GM19239 (cell line): ENCODE measurements at regions not wholly inside any gene's neighbourhood (a gene's known extent, or its start where the extent isn't known, plus 50 kb on each side); places are given as distances from the start of the nearest gene placed in this dataset.

Experiments used
- DNase-seq: peaks from one replicate; pipeline ENCODE4 v3.0.0; 2011; ENCODE audit warnings: low spot score; ENCODE audit not compliant: insufficient read length
- FAIRE-seq: peaks from 2 replicates; lab custom pipeline; 2011; peaks lifted over from hg19 to GRCh38; lab: Jason Lieb, UNC

- DNase-seq (no peak), FAIRE-seq (no peak)
Measured at GRCh38 chr2:81234711-81235110, 930.2 kb upstream of the LRRTM1 start.

GRCh38 chr2:81225756-81226155 is 921.2 kb upstream of the LRRTM1 start:
- DNase-seq (no peak), FAIRE-seq (no peak)

DNA sequence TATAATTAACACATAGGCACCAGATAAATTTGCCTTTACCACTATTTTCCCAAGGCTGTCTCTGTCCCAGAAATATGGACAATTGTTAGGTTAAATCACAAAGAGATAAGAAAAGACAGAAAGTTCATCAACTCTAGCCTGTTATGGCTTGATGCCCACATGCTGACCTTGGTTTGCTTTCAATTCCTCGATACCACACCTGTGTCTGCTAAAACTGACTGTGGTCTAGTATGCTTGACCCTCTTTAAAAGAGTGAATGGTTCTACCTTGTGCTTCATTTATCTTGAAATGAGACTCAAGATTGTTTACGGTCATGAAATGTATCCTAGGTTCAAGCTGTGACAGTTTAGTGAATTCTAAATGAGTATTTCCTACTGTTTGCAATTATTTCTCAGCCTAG is 909.0 kb upstream of the LRRTM1 start:
- DNase-seq (no peak), FAIRE-seq (no peak)

DNA sequence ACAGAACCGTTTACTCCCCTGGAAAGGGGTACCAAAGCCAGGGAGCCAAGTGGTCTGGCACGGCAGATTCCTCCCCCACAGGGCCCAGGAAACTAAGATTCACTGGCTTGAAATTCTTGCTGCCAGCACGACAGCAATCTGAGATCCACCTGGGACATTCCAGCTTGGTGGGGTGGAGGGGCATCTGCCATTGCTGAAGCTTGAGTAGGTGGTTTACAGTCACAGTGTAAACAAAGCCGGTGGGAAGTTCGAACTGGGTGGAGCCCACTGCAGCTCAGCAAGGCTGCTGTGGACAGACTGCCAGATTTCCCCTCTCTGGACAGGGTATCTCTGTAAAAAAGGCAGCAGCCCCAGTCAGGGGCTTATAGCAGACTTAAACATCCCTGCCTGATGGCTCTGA is 901.7 kb upstream of the LRRTM1 start:
- no peak for FAIRE-seq

DNA sequence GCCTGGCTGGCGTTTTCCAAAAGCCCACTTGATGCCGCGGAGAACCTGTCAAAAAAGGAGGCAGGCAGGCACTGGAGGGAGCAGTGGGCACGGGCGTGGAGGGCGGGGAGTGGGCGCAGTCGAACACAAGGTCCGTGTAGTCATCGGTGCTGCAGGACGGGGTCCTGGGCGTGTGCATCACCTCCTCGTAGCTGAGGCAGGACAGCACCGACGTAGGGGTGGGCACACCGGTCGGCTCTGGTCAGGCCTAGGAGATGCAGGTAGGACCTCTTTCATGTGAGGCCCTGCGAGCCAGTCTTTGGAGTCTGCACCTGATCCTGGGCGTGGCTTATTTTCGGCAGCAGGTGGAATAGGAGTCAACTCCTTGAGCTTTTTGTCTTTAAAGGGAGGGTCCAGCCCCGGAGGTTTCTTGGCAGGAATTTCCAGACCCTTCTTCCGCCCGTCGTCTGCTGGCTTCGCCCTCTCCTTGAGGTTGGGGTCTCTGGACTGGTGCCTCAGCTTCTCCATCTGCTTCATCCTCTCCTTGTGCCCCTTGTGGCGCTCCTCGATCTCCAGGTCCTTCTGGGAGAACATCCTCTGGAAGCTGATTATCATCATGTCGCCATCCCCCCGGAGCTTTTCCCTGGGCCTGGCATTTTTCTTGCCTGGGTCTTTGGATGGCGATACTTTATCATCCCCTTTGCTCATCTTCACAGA is 892.5 kb upstream of the LRRTM1 start:
- no peak for FAIRE-seq
- no peak for DNase-seq

More for the DNA sequence above, 901.7 kb upstream of the LRRTM1 start:
- DNase-seq: no peak

- FAIRE-seq: no peak
Measured at GRCh38 chr2:81196383-81196851, 891.9 kb upstream of the LRRTM1 start.

GRCh38 chr2:81195774-81196382 is 891.3 kb upstream of the LRRTM1 start:
- FAIRE-seq: no peak
- DNase-seq: no peak

More at GRCh38 chr2:81196383-81196851, 891.9 kb upstream of the LRRTM1 start:
- DNase-seq: no peak

DNA sequence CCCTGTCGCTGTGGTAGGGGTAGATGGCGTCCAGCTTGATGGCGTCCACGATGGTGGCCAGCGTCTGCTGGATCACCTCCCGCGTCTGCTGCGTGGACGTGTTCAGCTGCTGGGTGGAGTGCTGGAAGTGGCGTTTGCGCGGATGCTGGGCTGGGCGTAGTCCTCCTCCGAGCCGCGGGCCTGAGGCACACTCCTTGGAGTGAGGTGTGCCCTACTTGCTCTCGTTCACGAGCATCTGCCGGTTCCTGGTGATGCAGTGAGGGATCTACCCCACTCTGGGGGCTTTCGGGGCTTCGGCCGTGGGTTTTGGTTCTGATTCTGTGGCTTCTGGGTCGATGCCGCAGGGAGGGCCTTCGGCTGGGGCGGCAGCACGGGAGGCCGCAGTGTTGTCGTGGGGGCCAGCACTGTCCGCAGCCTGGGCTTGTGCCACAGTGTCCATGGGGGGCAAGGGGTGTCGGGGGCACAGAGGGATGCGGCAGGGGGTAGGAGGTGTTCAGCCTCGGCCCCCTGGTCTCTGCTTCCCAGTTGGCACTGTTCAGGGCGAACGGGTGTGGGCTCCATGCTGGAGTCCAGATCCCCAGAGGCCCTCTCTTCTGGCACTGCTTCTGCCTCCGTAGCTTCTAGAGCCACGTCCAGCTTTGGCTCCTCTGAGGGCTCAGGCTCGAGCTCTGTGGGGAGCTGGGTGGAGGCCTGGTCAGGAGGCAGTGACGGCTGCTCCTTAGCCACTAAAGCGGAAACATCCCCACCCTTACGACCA is 890.6 kb upstream of the LRRTM1 start:
- FAIRE-seq: no peak
- no peak for DNase-seq

GRCh38 chr2:81194581-81194980 is 890.0 kb upstream of the LRRTM1 start:
- FAIRE-seq: no peak
- DNase-seq: no peak

DNA sequence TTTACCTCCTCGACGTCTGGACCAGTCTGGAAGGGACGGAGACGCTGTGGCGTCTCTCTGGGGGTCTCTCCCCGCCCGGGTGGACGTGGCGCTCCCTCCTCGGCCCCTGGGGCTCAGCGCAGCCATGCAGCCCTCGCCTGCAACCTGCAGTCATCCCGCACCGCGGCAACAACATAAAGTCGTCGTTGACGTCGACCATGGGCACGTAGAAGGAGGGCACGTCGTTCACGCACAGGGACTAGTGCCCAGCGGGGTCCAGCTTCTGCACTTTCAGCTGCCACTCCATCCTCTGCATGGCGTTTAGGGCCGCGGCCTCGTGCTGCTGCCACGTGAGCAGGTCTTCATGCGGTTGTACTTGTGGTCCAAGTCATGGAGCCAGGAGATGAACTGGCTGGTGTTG is 889.6 kb upstream of the LRRTM1 start:
- no peak for DNase-seq
- FAIRE-seq: no peak

DNA sequence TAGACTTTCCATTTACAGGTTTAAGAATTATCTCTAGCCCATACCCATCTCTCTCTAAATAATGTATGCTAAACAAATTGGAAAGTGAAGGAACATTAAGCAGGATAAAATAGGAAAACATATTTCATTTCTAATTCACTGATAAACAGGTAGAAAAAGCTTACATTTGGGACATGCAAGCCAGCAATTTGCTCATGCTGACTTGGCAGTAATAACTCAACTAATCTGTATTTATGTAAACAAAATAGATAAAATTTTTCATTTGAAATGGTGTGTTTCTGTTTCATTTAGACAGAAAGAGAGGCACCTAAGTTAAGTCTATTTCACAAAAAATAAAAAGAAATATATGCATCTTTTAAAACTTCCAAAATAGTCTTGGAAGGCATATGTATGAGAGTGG is 877.3 kb upstream of the LRRTM1 start:
- no peak for FAIRE-seq
- no peak for DNase-seq

DNA sequence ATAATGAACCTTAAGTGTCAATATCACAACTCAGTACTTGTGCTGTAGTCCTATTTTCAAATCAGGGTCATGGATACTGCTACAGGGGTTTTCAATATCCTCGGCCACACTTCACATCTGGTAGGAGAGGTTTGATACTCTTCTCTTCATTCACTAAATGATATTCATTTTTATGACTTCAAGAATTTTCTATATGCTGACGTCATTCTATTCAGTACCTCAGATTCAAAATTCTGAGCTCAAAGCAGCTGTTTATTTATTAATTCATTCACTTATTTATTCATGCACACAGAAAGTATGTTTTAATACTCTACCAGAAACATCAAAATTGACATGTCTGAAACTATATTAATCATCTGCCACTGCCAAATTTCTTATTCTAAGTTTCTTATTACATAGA is 866.9 kb upstream of the LRRTM1 start:
- DNase-seq: no peak
- FAIRE-seq: no peak

DNA sequence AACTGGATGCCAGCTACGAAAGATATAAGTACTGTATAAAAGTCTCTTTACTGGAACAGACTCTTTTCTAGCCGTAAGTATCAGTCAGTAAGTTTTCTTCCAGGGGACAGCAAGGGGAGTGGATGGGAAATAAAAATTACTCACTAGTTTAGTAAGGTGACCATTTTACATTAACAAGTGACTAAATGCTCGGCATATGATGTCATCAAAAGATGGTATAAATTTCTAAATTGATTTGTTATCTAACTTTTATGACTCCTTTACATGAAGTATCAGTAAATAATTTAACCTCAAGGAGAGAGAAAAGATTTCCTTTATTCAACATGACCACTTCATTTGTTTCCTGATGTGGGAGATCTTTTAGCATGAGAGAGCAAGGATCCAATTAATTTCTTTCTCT is 859.0 kb upstream of the LRRTM1 start:
- DNase-seq: no peak
- no peak for FAIRE-seq

GRCh38 chr2:81158505-81158904 is 854.0 kb upstream of the LRRTM1 start:
- FAIRE-seq: no peak
- DNase-seq: no peak

DNA sequence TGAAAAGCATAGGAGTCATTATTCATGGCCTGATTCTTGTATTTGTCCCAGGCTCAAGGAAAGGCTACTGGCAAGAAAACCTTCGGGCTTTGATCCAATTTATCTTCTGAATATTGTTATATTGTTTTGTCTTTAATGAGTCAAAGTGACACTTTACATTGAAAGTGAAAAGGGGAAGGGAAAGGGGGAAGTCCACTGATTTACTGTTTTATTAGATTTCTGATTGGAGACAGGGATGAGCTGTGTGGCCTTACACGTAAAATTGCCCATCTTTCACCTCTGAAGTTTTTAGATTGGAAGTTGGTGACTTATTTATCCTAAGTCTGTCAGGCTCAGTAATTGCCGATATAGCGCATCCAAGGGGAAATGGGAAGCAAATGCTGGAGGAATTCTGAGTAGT is 843.8 kb upstream of the LRRTM1 start:
- DNase-seq: no peak
- FAIRE-seq: no peak

DNA sequence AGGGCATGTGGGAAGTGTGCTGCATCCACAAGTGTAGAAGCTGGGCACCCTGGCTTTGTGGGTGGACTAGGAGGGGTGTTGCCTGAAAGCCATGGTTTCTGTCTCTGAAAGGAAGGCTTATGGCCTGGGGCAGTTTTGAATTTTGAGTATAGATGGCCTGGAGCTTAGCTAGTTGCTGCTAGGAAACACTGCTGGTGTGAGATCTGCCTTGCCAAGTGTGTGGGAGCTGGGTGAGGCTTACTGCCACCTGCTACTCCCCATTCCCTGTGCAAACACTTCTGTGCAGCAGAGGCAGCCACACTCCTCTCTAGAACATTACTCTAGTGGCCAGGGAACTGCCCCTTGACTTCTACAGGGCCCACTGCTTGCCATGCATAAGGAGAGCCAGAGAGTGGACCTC is 831.7 kb upstream of the LRRTM1 start:
- FAIRE-seq: no peak
- no peak for DNase-seq

DNA sequence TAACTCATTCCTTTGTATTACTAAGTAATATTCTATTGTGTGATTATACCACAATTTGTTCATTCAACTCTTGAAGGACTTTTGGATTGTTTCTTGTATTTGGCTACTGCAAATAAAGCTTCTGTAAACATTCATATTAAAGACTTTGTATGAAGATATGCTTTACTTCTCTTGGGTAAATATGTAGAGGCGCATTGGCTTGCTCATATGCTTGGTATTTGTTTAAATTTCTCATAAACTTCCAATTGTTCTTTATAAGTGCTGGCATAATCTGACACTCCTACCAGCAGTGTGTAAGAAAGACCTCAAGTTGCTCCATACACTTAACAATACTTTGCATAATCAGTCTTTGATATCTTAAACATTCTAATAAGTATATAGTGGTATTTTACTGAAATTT is 792.8 kb upstream of the LRRTM1 start:
- FAIRE-seq: no peak
- DNase-seq: no peak

GRCh38 chr2:81093031-81093430 is 788.5 kb upstream of the LRRTM1 start:
- DNase-seq (no peak), FAIRE-seq (no peak)

GRCh38 chr2:81087646-81088045 is 783.1 kb upstream of the LRRTM1 start:
- FAIRE-seq (no peak), DNase-seq (no peak)

GRCh38 chr2:81084101-81084500 is 779.5 kb upstream of the LRRTM1 start:
- FAIRE-seq: no peak
- no peak for DNase-seq

DNA sequence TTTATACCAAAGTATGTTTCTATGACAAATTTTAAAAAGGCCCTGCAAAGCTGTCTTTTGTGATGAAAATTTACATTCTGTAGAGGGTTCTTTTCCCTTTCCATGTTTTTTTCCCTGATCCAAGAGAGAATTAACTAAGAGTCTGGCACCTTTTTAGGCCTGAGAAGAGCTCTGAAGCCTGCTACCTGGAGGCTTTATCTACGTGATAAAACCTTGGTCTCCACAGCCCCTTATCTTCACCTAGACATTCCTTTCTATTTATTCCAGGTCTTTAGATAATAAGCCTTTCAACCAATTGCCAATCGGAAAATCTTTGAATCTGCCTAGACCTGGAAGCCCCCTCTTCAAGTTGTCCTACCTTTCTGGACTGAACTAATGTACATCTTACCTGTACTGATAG is 774.1 kb upstream of the LRRTM1 start:
- no peak for DNase-seq
- FAIRE-seq: no peak
